SK-N-SH (cell line): ENCODE measurements at regions not wholly inside any gene's neighbourhood (a gene's known extent, or its start where the extent isn't known, plus 50 kb on each side); places are given as distances from the start of the nearest gene placed in this dataset.

Experiments
- CTCF ChIP-seq: fragments of 200-600 bp; sonication (generic); IDR thresholded peaks from 2 replicates; pipeline ENCODE4 v1.6.1; 2017; ENCODE audit warnings: antibody characterized with exemption, mild to moderate bottlenecking, moderate library complexity
- EP300 ChIP-seq, 2 experiments: IDR thresholded peaks; 2 replicates each; pipeline versions ENCODE4 v1.4.0 to v1.6.1; 2012; ENCODE audit warnings: borderline replicate concordance in 1 of 2, low read depth in 1 of 2, low read length in 1 of 2
- FOXJ3 ChIP-seq: sonication (generic); formaldehyde crosslinking; IDR thresholded peaks from 2 replicates; pipeline ENCODE4 v1.5.1; 2020; ENCODE audit warnings: mild to moderate bottlenecking, missing genetic modification reagents
- GABPA ChIP-seq: IDR thresholded peaks from 2 replicates; pipeline ENCODE4 v1.4.0; 2012; ENCODE audit warnings: low read depth, mild to moderate bottlenecking
- MXI1 ChIP-seq: IDR thresholded peaks from 2 replicates; pipeline ENCODE4 v1.6.1; 2012; ENCODE audit warnings: mild to moderate bottlenecking, low read depth, low read length, improper control_type of control experiment
- RXRA ChIP-seq: IDR thresholded peaks from 2 replicates; pipeline ENCODE4 v1.4.0; 2012; ENCODE audit warnings: low read depth, mild to moderate bottlenecking, borderline replicate concordance
- USF2 ChIP-seq: fragments of 150-350 bp; IDR thresholded peaks from 2 replicates; pipeline ENCODE4 v1.6.1; 2017; ENCODE audit warnings: antibody characterized with exemption, low read length, low read depth, borderline replicate concordance
- TF ChIP-seq, protein P1 (sequence below): IDR thresholded peaks from 2 replicates; pipeline ENCODE4 v1.4.0; 2012; ENCODE audit warnings: low read depth, borderline replicate concordance

GRCh38 chr6:141077355-141078333, 1055.1 kb upstream of the GJE1 start:
- TF ChIP-seq GABPA (no peak), CTCF (peak; percentile 48), USF2 (no peak), RXRA (no peak), EP300 (IDR thresholded peaks at IDR 0.05; ENCODE audit: borderline replicate concordance in 1 of 2, low read depth in 1 of 2, low read length in 1 of 2) (no peak), MXI1 (no peak), FOXJ3 (CRISPR knock-in tag) (no peak)
- TF ChIP-seq, protein P1, sequence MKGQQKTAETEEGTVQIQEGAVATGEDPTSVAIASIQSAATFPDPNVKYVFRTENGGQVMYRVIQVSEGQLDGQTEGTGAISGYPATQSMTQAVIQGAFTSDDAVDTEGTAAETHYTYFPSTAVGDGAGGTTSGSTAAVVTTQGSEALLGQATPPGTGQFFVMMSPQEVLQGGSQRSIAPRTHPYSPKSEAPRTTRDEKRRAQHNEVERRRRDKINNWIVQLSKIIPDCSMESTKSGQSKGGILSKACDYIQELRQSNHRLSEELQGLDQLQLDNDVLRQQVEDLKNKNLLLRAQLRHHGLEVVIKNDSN = no peak
